Ectodermal cell (in vitro differentiated cells): ENCODE measurements at regions not wholly inside any gene's neighbourhood (a gene's known extent, or its start where the extent isn't known, plus 50 kb on each side); places are given as distances from the start of the nearest gene placed in this dataset.

ENCODE experiments used
- H3K27ac ChIP-seq: 2 replicates; pipeline ENCODE4 v1.7.0; 2013; ENCODE audit warnings: mild to moderate bottlenecking, low read depth, low read length; ENCODE audit not compliant: insufficient read depth, poor library complexity, severe bottlenecking
- H3K27me3 ChIP-seq: 2 replicates; pipeline ENCODE4 v1.7.0; 2013; ENCODE audit warnings: mild to moderate bottlenecking, low read length; ENCODE audit not compliant: insufficient read depth, control insufficient read depth, poor library complexity, severe bottlenecking
- H3K36me3 ChIP-seq: one replicate; pipeline ENCODE4 v1.7.0; 2013; ENCODE audit warnings: low read length; ENCODE audit not compliant: control insufficient read depth, insufficient read depth
- H3K4me1 ChIP-seq: one replicate; pipeline ENCODE4 v1.7.0; 2013; ENCODE audit warnings: low read length; ENCODE audit not compliant: control insufficient read depth, insufficient read depth
- H3K4me3 ChIP-seq: 2 replicates; pipeline ENCODE4 v1.7.0; 2013; ENCODE audit warnings: low read depth, low read length, control low read depth; ENCODE audit not compliant: insufficient read depth
- H3K9me3 ChIP-seq: 2 replicates; pipeline ENCODE4 v1.7.0; 2013; ENCODE audit warnings: mild to moderate bottlenecking, low read length, moderate library complexity; ENCODE audit not compliant: control insufficient read depth
- WGBS, 2 experiments: methylation state at CpG; one replicate each; pipeline ENCODE4 v1.1.7; 2013; ENCODE audit warnings: missing lambda C conversion rate in 2 of 2; 5-methylcytosine and 5-hydroxymethylcytosine counted together

- Histone ChIP-seq H3K4me1 (peaks cover 9% of the 10 kb centered on the region), H3K4me3 (no peak overlapping the region), H3K27me3 (no peaks in the 10 kb centered on the region), H3K36me3 (no peaks in the 10 kb centered on the region), H3K27ac (no peak overlapping the region), H3K9me3 (no peaks in the 10 kb centered on the region)
- WGBS, 2 experiments: 75 to 86% methylated on average over 2 of the region's 2 CpGs
Observed at GRCh38 chr3:111336511-111336910, 205.5 kb upstream of the CD96 start.

GRCh38 chr3:111338059-111338698, 203.8 kb upstream of the CD96 start:
- H3K9me3 ChIP-seq: no peaks in the 10 kb centered on the region
- no peak overlapping the region for H3K27ac ChIP-seq
- no peaks in the 10 kb centered on the region for H3K27me3 ChIP-seq
- 76 to 78% methylated on average over 4 of the region's 4 CpGs for WGBS, 2 experiments
- no peaks in the 10 kb centered on the region for H3K36me3 ChIP-seq
- H3K4me3 ChIP-seq: no peak overlapping the region
- H3K4me1 ChIP-seq: peaks cover 9% of the 10 kb centered on the region

GRCh38 chr3:111339017-111339416, 203.0 kb upstream of the CD96 start:
- H3K27ac ChIP-seq: no peak overlapping the region
- H3K9me3 ChIP-seq: no peaks in the 10 kb centered on the region
- H3K27me3 ChIP-seq: no peaks in the 10 kb centered on the region
- H3K36me3 ChIP-seq: no peaks in the 10 kb centered on the region
- peaks cover 6% of the 10 kb centered on the region for H3K4me1 ChIP-seq
- H3K4me3 ChIP-seq: no peak overlapping the region

- Histone ChIP-seq H3K27me3 (no peaks in the 10 kb centered on the region), H3K27ac (no peak overlapping the region), H3K4me3 (no peak overlapping the region), H3K9me3 (peaks cover 4% of the 10 kb centered on the region), H3K36me3 (no peaks in the 10 kb centered on the region), H3K4me1 (no peaks in the 10 kb centered on the region)
- 87 to 91% methylated on average over 1 of the region's 1 CpG for WGBS, 2 experiments
Observed at GRCh38 chr3:111351334-111351733, 190.7 kb upstream of the CD96 start.

- Histone ChIP-seq H3K36me3 (no peaks in the 10 kb centered on the region), H3K9me3 (peaks cover 4% of the 10 kb centered on the region), H3K4me1 (no peaks in the 10 kb centered on the region), H3K4me3 (no peak overlapping the region), H3K27ac (no peak overlapping the region), H3K27me3 (no peaks in the 10 kb centered on the region)
- WGBS, 2 experiments: 90 to 98% methylated on average over 2 of the region's 2 CpGs
Observed at GRCh38 chr3:111352585-111352984, 189.4 kb upstream of the CD96 start.

- no peaks in the 10 kb centered on the region for H3K27me3 ChIP-seq
- no peaks in the 10 kb centered on the region for H3K36me3 ChIP-seq
- no peak overlapping the region for H3K4me3 ChIP-seq
- H3K27ac ChIP-seq: no peak overlapping the region
- no peaks in the 10 kb centered on the region for H3K9me3 ChIP-seq
- 81 to 89% methylated on average over 4 of the region's 4 CpGs for WGBS, 2 experiments
- H3K4me1 ChIP-seq: no peaks in the 10 kb centered on the region
Observed at GRCh38 chr3:111359261-111360030, 182.6 kb upstream of the CD96 start.

GRCh38 chr3:111362381-111363009, 179.5 kb upstream of the CD96 start:
- Histone ChIP-seq H3K4me1 (no peaks in the 10 kb centered on the region), H3K9me3 (no peaks in the 10 kb centered on the region), H3K27me3 (no peaks in the 10 kb centered on the region), H3K27ac (no peak overlapping the region), H3K36me3 (no peaks in the 10 kb centered on the region), H3K4me3 (no peak overlapping the region)
- WGBS, 2 experiments: 80 to 100% methylated on average over 1 of the region's 1 CpG

GRCh38 chr3:111366515-111366914, 175.5 kb upstream of the CD96 start:
- no peaks in the 10 kb centered on the region for H3K4me1 ChIP-seq
- H3K4me3 ChIP-seq: no peak overlapping the region
- H3K27ac ChIP-seq: no peak overlapping the region
- 90 to 93% methylated on average over 4 of the region's 4 CpGs for WGBS, 2 experiments
- no peaks in the 10 kb centered on the region for H3K36me3 ChIP-seq
- H3K9me3 ChIP-seq: no peaks in the 10 kb centered on the region
- H3K27me3 ChIP-seq: no peaks in the 10 kb centered on the region

GRCh38 chr3:111368056-111368455, 173.9 kb upstream of the CD96 start:
- Histone ChIP-seq H3K27ac (no peak overlapping the region), H3K9me3 (no peaks in the 10 kb centered on the region), H3K4me3 (no peak overlapping the region), H3K4me1 (no peaks in the 10 kb centered on the region), H3K36me3 (no peaks in the 10 kb centered on the region), H3K27me3 (no peaks in the 10 kb centered on the region)
- WGBS, 2 experiments: 85 to 90% methylated on average over 1 of the region's 1 CpG

- Histone ChIP-seq H3K36me3 (no peaks in the 10 kb centered on the region), H3K27ac (no peak overlapping the region), H3K4me3 (no peak overlapping the region), H3K4me1 (no peaks in the 10 kb centered on the region), H3K9me3 (no peaks in the 10 kb centered on the region), H3K27me3 (no peaks in the 10 kb centered on the region)
Observed at GRCh38 chr3:111369958-111370357, 172.0 kb upstream of the CD96 start.
